NCI-H1092 treated with DMSO at 0.1 percent for 48 hours (cell line): ENCODE measurements at regions not wholly inside any gene's neighbourhood (a gene's known extent, or its start where the extent isn't known, plus 50 kb on each side); places are given as distances from the start of the nearest gene placed in this dataset.

Experiments used
- DNase-seq: peaks from one replicate; lab custom pipeline; 2025; lab: John Stamatoyannopoulos, UW

GRCh38 chr3:8357859-8358258, 143.8 kb upstream of the LMCD1 start:
- DNase-seq: no peak

DNA sequence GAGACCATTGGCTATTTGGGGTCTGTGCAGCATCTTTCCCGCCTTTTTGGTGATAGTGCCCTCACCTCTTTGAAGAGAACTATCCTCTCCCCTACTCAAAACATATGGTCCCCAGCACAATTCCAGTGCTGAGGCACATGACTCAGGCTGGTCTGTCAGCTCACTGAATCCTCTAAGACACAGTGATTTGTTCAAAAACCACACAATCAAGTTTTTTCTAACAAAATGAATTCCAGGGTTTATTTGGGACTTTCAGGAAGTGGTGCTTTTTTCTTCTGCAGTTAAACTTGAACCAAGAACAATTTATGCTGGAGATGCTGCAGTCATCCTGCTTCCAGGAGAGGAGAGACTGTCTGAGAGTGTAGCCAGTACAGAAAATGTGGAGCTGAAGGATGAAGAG, 142.5 kb upstream of the LMCD1 start:
- DNase-seq: no peak

DNA sequence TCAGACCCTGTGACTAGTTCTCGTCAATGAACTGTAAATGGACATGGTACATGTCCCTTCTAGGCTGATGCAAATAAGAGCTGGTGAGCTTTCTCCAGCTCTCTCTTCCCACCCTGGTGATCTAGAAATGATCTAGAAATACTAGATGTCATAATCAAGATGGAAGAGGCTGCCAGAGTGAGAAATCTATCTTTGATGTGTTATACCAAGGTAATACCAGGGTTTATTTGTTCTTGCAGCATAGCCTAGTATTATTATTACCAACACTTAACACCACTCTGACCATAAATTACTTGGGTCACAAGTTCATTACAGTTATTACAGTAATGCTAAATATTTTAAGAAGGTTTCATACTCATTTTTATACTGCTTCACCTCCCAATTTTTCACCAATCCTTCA, 138.4 kb upstream of the LMCD1 start:
- DNase-seq: no peak

GRCh38 chr3:8365541-8365940, 136.1 kb upstream of the LMCD1 start:
- no peak for DNase-seq

- no peak for DNase-seq
Measured at GRCh38 chr3:8366219-8366810, 135.3 kb upstream of the LMCD1 start.

DNA sequence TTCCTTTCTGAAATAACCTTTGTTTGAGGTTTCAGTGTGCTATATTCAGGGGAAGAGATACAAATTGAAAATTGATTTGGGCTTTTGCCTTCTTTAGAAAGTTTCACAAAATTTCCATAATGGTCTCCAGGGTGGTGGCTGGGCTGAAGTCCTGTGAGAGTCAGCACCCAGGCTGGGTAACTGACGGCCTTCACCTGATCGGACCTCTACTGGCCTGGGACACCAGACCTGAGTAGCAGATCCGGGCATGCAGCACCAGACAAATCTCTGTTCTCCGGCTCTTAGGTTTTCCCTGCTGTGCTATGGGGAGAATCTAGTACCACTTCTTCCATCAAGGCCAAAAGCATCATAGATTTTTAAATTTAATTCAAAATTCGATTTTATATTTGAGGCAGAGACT, 133.0 kb upstream of the LMCD1 start:
- no peak for DNase-seq

DNA sequence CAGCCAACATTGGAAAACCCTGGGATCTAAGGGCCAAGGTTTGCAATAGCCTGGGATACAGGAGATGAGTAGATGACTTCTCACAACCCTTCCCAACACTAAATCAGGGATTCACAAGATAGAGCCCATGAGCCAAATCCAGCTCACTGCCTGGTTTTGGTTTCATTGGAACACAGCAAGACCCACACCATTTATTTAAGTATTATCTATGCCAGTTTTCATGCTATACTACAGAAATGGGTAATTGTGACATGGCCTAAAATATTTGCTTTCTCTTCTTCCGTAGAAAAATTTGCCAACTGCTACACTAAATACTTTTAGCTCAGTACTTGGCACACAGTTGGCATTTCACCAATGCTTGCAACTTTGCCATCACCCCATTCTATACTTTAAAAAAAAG, 132.0 kb upstream of the LMCD1 start:
- DNase-seq: no peak

DNA sequence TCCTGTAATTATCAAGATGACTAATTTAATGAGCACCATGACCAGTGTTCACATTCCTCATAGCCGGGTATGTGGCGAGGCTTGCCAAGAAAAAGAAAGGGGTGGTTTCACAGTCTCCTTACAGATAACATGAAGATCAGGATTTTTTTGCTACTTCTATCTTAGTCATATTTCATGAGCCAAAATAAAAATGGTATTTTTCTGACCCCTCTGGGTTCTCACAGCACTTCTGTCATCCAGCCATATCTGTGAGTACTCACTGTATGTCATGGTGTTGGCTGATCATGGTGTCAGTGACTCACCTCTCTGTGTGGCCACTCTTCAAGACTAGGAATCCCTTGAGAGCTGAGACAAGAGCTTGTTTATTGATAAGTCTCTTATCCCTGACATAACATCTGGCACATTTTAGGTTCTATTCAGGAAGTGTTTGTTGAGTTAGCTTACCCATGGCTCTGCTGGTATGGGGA, 130.5 kb upstream of the LMCD1 start:
- DNase-seq: no peak

DNA sequence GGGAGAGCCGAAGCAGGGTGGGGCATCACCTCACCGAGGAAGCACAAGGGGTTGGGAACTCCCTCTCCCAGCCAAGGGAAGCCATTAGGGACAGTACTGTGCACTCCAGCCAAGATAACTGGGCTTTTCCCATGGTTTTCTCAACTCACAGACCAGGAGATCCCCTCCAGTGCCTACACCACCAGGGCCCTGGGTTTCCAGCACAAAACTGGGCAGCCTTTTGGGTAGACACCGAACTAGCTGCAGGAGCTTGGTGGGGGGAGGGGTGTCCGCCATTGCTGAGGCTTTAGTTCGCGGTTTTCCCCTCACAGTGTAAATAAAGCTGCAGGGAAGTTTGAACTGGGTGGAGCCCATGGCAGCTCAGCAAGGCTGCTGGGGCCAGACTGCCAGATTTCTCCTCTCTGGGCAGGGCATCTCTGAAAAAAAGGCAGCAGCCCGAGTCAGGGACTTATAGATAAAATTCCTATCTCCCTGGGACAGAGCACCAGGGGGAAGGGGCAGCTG, 129.6 kb upstream of the LMCD1 start:
- no peak for DNase-seq

DNA sequence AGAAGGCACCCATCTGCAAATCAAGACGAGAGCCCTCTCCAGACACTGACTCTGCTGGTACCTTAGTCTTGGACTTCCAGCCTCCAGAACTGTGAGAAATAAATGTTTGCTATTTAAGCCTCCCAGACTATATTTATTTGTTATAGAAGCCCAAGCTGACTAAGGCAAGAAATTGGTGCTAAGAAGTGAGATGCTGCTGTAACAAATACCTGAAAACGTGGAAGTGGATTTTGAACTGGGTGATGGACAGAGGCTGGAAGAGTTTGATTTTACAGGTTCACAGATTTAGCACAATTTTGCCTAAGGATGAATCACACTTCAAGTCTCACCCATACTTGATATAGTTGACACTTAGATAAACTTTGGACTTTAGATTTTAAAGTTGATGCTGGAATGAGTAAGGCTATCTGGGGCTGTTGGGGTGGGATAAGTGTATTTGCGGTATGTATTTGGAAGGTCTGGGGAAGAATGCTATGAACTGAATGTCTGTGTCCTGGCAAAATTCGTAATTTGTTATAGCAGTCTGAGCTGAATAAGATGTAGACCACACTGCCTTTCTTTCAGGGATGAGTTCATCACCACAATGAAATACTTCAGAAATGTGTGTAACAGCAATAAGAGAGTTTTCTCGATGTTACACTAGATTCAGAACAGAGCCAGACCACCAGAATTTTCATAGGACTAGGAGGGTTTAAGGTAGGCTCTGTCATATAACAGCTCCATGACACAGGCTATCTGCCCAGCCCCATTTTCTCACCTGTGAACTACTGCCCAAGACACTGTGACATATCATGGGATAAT, 120.5 kb upstream of the LMCD1 start:
- no peak for DNase-seq

- DNase-seq: no peak
Measured at GRCh38 chr3:8385848-8386620, 115.6 kb upstream of the LMCD1 start.

- DNase-seq: no peak
Measured at GRCh38 chr3:8387571-8387970, 114.1 kb upstream of the LMCD1 start.

DNA sequence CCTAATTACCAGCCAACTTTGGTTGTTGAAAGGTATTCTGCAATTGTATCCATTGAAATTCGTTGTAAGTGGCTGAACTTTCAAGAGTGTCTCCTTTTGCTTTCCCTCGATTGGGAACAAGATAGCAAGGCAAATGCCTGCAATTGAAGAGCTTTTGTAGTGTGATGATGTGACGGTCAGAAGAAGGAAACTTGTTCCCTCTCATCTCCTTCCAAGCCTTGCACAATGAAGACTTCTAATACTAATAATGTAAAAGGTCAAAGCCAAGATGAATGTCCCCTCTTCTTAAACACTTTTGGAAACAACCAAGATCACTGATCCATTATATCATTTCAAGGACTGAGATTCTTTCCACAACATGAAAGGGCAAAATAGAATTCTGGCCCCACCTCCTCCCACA, 101.9 kb upstream of the LMCD1 start:
- no peak for DNase-seq

DNA sequence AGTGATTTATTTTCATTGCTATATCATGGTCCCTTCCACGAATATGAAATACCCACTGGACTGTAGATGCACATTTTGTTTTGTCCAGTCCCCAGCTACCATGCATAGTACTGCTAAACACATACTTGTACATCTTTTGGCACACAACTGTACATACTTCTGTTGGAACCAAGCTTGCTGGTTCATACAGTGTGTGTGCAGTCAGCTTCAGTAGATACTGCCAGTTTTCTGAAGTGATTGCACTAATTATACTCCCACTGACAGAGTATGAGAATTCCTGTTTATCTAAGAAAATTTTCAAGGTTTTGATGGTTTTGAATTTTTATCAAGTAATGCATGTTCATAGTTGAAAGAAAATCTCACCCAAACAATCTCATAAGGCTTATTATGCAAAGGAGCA, 100.7 kb upstream of the LMCD1 start:
- DNase-seq: no peak

- DNase-seq: no peak
Measured at GRCh38 chr3:8403996-8404395, 97.6 kb upstream of the LMCD1 start.

DNA sequence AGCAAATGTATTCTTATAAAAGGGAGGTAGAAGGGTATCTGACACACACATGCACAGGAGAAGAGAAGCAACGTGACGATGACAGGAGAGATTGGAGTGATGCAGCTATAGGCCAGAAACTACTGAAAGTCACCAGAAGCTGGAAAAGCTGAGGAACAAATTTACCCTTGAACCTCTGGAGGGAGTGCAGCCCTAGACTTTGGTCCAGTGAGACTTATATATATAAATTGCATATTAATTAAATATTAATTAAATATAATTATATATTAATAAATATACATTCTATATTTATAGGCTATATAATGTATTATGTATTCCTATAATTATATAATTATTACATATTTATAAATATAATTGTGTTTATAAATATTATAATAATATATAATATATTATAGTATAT, 96.5 kb upstream of the LMCD1 start:
- DNase-seq: no peak

GRCh38 chr3:8406479-8406878, 95.1 kb upstream of the LMCD1 start:
- no peak for DNase-seq

DNA sequence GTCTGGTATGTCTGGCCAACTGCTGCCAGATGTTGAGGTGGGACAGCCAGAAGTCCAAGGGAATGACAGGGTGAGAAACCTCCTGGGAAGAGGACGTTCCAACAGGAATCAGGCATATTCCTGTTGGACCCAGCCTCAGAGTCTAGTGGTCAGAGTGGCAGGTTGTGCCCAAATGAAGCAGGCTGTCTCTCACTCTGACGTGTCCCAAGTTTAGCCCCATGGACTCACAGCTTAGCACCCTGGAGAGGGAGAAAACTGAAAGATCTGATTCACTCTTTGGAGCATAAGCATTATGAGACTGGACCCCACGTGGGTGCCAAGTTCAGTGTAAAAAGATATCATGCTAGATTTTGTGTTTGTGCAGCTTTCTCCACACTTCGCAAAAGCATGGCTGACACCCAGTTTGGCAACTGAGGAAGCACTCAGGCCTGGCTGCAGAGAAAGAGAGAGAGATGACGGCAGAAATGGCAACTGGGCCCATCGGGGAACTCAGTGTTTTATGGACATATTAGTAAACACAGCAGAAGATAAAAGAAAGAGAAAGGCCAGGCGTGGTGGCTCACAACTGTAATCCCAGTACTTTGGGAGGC, 88.2 kb upstream of the LMCD1 start:
- no peak for DNase-seq

DNA sequence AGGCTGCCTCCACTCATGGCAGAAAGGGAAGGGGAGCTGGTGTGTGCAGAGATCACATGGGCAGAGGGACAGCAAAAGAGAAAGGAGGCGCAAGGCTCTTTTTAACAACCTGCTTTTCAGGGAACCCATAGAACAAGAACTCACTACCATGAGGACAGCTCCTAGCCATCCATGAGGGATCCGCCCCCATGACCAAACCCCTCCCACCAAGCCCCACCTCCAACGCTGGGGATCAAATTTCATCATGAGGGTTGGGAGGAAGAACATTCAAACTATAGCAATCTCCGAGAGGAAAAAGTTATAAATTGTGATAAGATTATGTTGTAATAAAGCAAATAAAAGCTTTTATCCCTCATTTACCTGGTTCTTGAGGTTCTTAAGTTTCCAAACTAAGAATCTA, 84.7 kb upstream of the LMCD1 start:
- DNase-seq: no peak

DNA sequence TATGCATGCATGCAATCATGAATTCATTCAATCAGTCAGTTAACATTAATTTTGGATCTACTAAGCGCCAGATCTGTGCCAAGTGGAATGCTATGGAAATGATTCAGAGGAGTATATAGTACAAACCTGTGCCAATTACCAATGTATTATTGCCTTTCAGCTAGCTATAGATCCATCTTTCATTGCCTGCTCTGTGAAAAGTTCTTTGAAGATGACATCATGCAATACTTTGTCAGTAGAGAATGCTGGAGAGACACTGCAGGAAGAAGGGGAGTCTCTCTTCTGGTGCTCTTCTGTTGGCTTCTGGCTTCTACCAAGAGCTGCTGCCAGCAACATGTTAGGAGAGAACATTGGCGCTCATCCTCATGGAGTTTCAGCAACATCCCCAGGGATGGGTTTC, 81.0 kb upstream of the LMCD1 start:
- DNase-seq: no peak

DNA sequence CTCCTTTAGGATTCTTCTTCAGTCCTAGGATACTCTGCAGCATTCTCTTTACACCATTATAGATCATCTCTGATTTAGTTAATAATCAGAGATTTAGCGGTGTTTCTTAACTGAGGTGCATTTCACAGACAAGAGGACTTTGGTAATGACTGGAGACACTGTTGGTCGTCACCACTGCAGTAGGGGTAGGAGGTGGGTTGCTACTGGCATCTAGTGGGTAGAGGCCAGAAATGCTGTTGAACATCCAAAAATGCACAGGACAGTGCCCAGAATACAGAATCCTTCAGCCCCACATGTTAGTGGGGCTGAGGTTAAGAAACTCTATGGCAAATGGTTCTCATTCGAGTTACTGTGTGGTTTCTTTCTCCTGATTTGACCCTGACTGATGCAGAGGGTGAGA, 80.4 kb upstream of the LMCD1 start:
- DNase-seq: no peak

DNA sequence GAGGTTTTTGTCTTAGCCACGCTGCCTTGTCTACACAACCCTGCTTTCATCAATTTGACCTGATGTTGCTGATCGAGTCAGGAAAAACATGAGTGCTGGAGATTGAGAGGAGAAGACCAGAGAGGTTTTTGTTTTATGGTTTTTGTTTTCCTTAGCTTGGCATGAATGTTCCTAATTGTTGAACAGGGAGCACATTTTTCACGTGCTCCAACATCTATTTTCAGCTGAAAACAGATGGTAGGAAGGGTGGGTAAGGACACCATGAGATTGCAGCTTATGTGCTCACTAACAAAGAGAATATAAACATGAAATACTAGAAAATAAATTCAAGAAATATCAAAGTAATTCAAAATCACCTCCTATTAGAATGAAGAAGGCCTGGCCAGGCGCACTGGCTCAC, 79.9 kb upstream of the LMCD1 start:
- no peak for DNase-seq

- DNase-seq: no peak
Measured at GRCh38 chr3:8423307-8423706, 78.3 kb upstream of the LMCD1 start.
